Caco-2 (cell line): ENCODE measurements at regions not wholly inside any gene's neighbourhood (a gene's known extent, or its start where the extent isn't known, plus 50 kb on each side); places are given as distances from the start of the nearest gene placed in this dataset.

ENCODE experiments used
- BruUV-seq: library from RNA; stranded (reverse); fragments of 400-500 nt; replicated peaks from 2 replicates; lab custom pipeline; 2021; lab: Mats Ljungman, UMichigan
- CTCF ChIA-PET: fragments of 300-600 bp; sonication (Branson Sonifier 250); formaldehyde crosslinking; loops from one replicate; lab custom pipeline; 2022; ENCODE audit warnings: antibody characterized with exemption; lab: Charles Lee
- POLR2A ChIA-PET: fragments of 300-600 bp; sonication (Branson Sonifier 250); formaldehyde crosslinking; loops from one replicate; lab custom pipeline; 2022; ENCODE audit warnings: antibody characterized with exemption; lab: Charles Lee
- DNase-seq, 2 experiments: peaks; one replicate each; pipeline versions ENCODE4 v3.0.0 to v3.0.0-alpha.2; 2020 to 2022
- H3K27me3 ChIP-seq: replicated peaks from 2 replicates; pipeline ENCODE4 v1.6.0; 2011; ENCODE audit warnings: low read length; ENCODE audit not compliant: control insufficient read depth, insufficient read depth
- H3K36me3 ChIP-seq: 2 replicates; pipeline ENCODE4 v1.5.1; 2011; ENCODE audit warnings: low read length; ENCODE audit not compliant: control insufficient read depth, insufficient read depth
- H3K4me1 ChIP-seq: fragments of 250-450 bp; sonication (Bioruptor Pico); 2 replicates; pipeline ENCODE4 v1.5.1; 2020; ENCODE audit warnings: mild to moderate bottlenecking
- H3K4me3 ChIP-seq: 2 replicates; pipeline ENCODE4 v1.5.1; 2011; ENCODE audit warnings: low read depth, mild to moderate bottlenecking, control low read depth, low read length
- H3K9me3 ChIP-seq: fragments of 250-450 bp; sonication (Bioruptor Pico); 2 replicates; pipeline ENCODE4 v1.5.1; 2020; ENCODE audit warnings: mild to moderate bottlenecking, moderate library complexity
- H3K27ac Mint-ChIP-seq: one replicate; pipeline ENCODE4 v1.8.0; 2022; ENCODE audit warnings: mixed read lengths; ENCODE audit not compliant: unreplicated experiment
- H3K27me3 Mint-ChIP-seq: one replicate; pipeline ENCODE4 v1.8.0; 2022; ENCODE audit warnings: mixed read lengths; ENCODE audit not compliant: insufficient read depth, unreplicated experiment
- H3K36me3 Mint-ChIP-seq: one replicate; pipeline ENCODE4 v1.8.0; 2022; ENCODE audit warnings: mild to moderate bottlenecking, mixed read lengths; ENCODE audit not compliant: insufficient read depth, unreplicated experiment
- H3K4me1 Mint-ChIP-seq: one replicate; pipeline ENCODE4 v1.8.0; 2022; ENCODE audit warnings: low read depth, mixed read lengths; ENCODE audit not compliant: unreplicated experiment
- H3K4me3 Mint-ChIP-seq: one replicate; pipeline ENCODE4 v1.8.0; 2022; ENCODE audit warnings: mild to moderate bottlenecking, moderate library complexity, mixed read lengths; ENCODE audit not compliant: unreplicated experiment
- H3K9me3 Mint-ChIP-seq: one replicate; pipeline ENCODE4 v1.8.0; 2022; ENCODE audit warnings: mixed read lengths; ENCODE audit not compliant: unreplicated experiment
- intact Hi-C: fragments of 100-400 bp; cut with micrococcal nuclease; formaldehyde crosslinking; loops from one replicate; pipeline ENCODE4 v1.10.0; 2022; ENCODE audit not compliant: unreplicated experiment
- TF ChIP-seq, protein P1 (sequence below), 2 experiments: fragments of 200-600 bp in 1 of 2; IDR thresholded peaks; 1 replicate in 1 of 2; 2 replicates in 1 of 2; pipeline versions ENCODE4 v1.5.1 to v1.8.0; 2011 to 2022; ENCODE audit warnings: antibody characterized with exemption in 1 of 2, control low read depth in 1 of 2, inconsistent platforms in 1 of 2, low read depth in 1 of 2, low read length in 1 of 2, mild to moderate bottlenecking in 1 of 2, moderate library complexity in 1 of 2; ENCODE audit not compliant: insufficient read depth in 1 of 2, severe bottlenecking in 1 of 2, unreplicated experiment in 1 of 2

DNA sequence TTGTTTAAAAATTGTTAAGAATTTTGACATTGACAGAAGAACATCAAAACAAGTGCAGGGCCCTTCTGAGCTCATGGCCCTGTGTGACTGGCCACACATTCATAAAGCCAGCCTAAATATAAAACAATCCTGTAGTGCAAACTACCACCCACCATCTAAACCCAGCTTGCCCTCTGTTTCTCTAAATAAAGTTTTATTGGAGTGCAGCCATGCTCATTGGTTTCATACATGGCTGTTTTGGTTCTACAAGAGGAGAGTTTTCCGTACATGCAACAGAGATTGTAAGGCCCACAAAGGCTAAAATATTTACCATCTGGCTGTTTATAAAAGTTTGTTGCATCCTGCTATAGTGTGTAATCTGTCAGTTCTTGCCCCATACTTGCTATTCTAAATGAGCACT lies 54.6 kb upstream of the TRIM24 start:
- POLR2A ChIA-PET: no interaction called here
- H3K36me3 ChIP-seq: no peaks in the 10 kb centered on the region
- peaks cover 48% of the 10 kb centered on the region for H3K9me3 Mint-ChIP-seq
- no peak overlapping the region for H3K27ac Mint-ChIP-seq
- H3K27me3 Mint-ChIP-seq: no peaks in the 10 kb centered on the region
- TF ChIP-seq, protein P1, sequence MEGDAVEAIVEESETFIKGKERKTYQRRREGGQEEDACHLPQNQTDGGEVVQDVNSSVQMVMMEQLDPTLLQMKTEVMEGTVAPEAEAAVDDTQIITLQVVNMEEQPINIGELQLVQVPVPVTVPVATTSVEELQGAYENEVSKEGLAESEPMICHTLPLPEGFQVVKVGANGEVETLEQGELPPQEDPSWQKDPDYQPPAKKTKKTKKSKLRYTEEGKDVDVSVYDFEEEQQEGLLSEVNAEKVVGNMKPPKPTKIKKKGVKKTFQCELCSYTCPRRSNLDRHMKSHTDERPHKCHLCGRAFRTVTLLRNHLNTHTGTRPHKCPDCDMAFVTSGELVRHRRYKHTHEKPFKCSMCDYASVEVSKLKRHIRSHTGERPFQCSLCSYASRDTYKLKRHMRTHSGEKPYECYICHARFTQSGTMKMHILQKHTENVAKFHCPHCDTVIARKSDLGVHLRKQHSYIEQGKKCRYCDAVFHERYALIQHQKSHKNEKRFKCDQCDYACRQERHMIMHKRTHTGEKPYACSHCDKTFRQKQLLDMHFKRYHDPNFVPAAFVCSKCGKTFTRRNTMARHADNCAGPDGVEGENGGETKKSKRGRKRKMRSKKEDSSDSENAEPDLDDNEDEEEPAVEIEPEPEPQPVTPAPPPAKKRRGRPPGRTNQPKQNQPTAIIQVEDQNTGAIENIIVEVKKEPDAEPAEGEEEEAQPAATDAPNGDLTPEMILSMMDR (IDR thresholded peaks at IDR 0.05; ENCODE audit: insufficient read depth in 1 of 2, low read depth in 1 of 2, low read length in 1 of 2, severe bottlenecking in 1 of 2, unreplicated experiment in 1 of 2): no peak
- H3K4me1 ChIP-seq: no peaks in the 10 kb centered on the region
- H3K36me3 Mint-ChIP-seq: peaks cover 4% of the 10 kb centered on the region
- BruUV-seq: no TSS peak
- CTCF ChIA-PET: interaction anchor here (1.5 kb wide), 1 partner anchor 244 kb away, joined by 3 read pairs; no protein-coding TSS in a partner anchor
- H3K4me3 Mint-ChIP-seq: no peak overlapping the region
- DNase-seq: no peak
- peaks cover 21% of the 10 kb centered on the region for H3K4me1 Mint-ChIP-seq
- no peak overlapping the region for H3K4me3 ChIP-seq
- no peaks in the 10 kb centered on the region for H3K27me3 ChIP-seq
- H3K9me3 ChIP-seq: no peaks in the 10 kb centered on the region
- intact Hi-C loops: no loop called here

DNA sequence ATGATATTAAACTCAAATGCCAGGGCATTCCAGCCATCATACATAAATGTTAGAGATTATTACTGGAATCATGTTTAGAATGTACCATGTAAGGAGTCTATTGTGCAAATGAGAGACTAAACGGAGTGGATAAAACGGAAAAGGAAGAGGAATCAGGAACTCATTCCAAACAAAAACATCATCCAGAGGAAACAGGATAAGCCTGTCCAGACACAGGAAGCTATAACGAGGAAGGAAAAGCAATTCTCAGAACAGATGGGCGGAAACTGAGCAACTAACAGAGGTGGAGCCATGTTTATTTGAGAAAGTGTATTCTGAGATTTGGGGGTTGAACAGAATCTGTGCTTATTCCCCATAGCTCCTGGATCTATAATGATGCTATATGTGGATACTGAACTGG lies 52.3 kb upstream of the TRIM24 start:
- H3K4me3 Mint-ChIP-seq: no peak overlapping the region
- intact Hi-C loops: no loop called here
- CTCF ChIA-PET: no interaction called here

More for the DNA sequence above, 52.3 kb upstream of the TRIM24 start:
- H3K9me3 ChIP-seq: peaks cover 4% of the 10 kb centered on the region
- TF ChIP-seq, protein P1 (IDR thresholded peaks at IDR 0.05; ENCODE audit: insufficient read depth in 1 of 2, low read depth in 1 of 2, low read length in 1 of 2, severe bottlenecking in 1 of 2, unreplicated experiment in 1 of 2): no peak
- Mint-ChIP-seq H3K27ac (no peak overlapping the region), H3K36me3 (peaks cover 4% of the 10 kb centered on the region), H3K4me1 (peaks cover 14% of the 10 kb centered on the region), H3K9me3 (peaks cover 31% of the 10 kb centered on the region), H3K27me3 (no peaks in the 10 kb centered on the region)
- DNase-seq: no peak
- no TSS peak for BruUV-seq
- no peak overlapping the region for H3K4me3 ChIP-seq
- no peaks in the 10 kb centered on the region for H3K4me1 ChIP-seq
- no peaks in the 10 kb centered on the region for H3K36me3 ChIP-seq
- H3K27me3 ChIP-seq: no peaks in the 10 kb centered on the region; the same call in 1 of the 2 replicates
- POLR2A ChIA-PET: no interaction called here
